ENCODE measurements at regions not wholly inside any gene's neighbourhood (a gene's known extent, or its start where the extent isn't known, plus 50 kb on each side); places are given as distances from the start of the nearest gene placed in this dataset.

GRCh38 chr16:54873071-54873470 is 57.6 kb upstream of the IRX5 start:
- Histone ChIP-seq H3K27ac (ENCODE audit: low read depth, low read length) (no peak overlapping the region), H2AFZ (ENCODE audit: insufficient read depth, low read length, poor library complexity) (no peak overlapping the region), H3K14ac (ENCODE audit: low read length) (no peak overlapping the region), H3K18ac (ENCODE audit: low read length) (no peak overlapping the region), H3K4me3 (ENCODE audit: low read depth, low read length) (peak overlapping the region; percentile 28), H3K4me1 (ENCODE audit: control insufficient read depth in 1 of 2, insufficient read depth in 2 of 2, low read length in 2 of 2) (no peaks in the 10 kb centered on the region), H4K91ac (ENCODE audit: low read depth, low read length) (no peak overlapping the region), H3K4me2 (ENCODE audit: low read length) (no peak overlapping the region), H3K79me2 (ENCODE audit: control insufficient read depth, insufficient read depth, low read length, poor library complexity) (no peaks in the 10 kb centered on the region), H2BK5ac (ENCODE audit: low read depth, low read length, poor library complexity) (no peak overlapping the region), H3K27me3 (ENCODE audit: insufficient read depth, low read length) (no peaks in the 10 kb centered on the region), H4K12ac (ENCODE audit: low read depth, low read length) (no peak overlapping the region), H2AK5ac (ENCODE audit: low read length) (no peak overlapping the region), H4K8ac (ENCODE audit: low read depth, low read length) (no peak overlapping the region), H3K9me3 (ENCODE audit: insufficient read depth, low read depth, low read length) (no peaks in the 10 kb centered on the region), H3K4ac (ENCODE audit: low read depth, low read length) (no peak overlapping the region), H3K23ac (ENCODE audit: low read length) (no peak overlapping the region), H2BK12ac (ENCODE audit: low read length) (no peak overlapping the region), H3K79me1 (ENCODE audit: low read length) (no peaks in the 10 kb centered on the region), H3K36me3 (ENCODE audit: control insufficient read depth in 1 of 2, insufficient read depth in 2 of 2, low read length in 2 of 2) (no peaks in the 10 kb centered on the region), H3K9ac (ENCODE audit: low read length) (no peak overlapping the region), H2BK120ac (ENCODE audit: insufficient read depth, low read length, poor library complexity) (no peak overlapping the region)
- no CpG with 5 or more reads among the region's 2 CpGs for WGBS (ENCODE audit: extremely low coverage, insufficient coverage, insufficient read length)
- DNase-seq, result no peak

DNA sequence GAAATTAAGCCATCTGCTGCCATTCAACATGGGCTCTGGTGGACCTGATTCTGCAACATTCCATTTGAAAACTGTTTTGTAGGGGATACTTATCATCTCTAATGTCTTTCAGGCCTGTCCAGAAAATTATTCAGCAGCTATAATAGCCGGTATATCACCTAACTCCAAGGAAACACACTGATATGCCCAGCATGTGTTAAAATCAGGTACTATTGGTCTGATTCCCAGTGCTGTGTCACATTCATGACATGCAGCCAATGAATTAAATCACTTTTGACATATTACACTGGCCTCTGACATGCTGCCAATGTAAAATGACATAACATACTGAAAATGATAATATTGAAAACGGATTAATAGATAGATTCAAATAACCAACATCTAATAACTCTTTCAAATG is 60.5 kb upstream of the IRX5 start:
- no CpG with 5 or more reads among the region's 2 CpGs for WGBS (ENCODE audit: extremely low coverage, insufficient coverage, insufficient read length)
- H4K91ac ChIP-seq (ENCODE audit: low read depth, low read length), result no peak overlapping the region
- H3K18ac ChIP-seq (ENCODE audit: low read length), result no peak overlapping the region
- no peak overlapping the region for H2BK12ac ChIP-seq (ENCODE audit: low read length)
- no peak overlapping the region for H3K23ac ChIP-seq (ENCODE audit: low read length)
- H2BK120ac ChIP-seq (ENCODE audit: insufficient read depth, low read length, poor library complexity), result no peak overlapping the region
- no peaks in the 10 kb centered on the region for H3K79me1 ChIP-seq (ENCODE audit: low read length)
- H4K12ac ChIP-seq (ENCODE audit: low read depth, low read length), result no peak overlapping the region
- no peaks in the 10 kb centered on the region for H3K27me3 ChIP-seq (ENCODE audit: insufficient read depth, low read length)
- H3K4me1 ChIP-seq (ENCODE audit: control insufficient read depth in 1 of 2, insufficient read depth in 2 of 2, low read length in 2 of 2), result no peaks in the 10 kb centered on the region
- H2AFZ ChIP-seq (ENCODE audit: insufficient read depth, low read length, poor library complexity), result no peak overlapping the region
- H4K8ac ChIP-seq (ENCODE audit: low read depth, low read length), result no peak overlapping the region
- DNase-seq, result no peak
- no peak overlapping the region for H3K27ac ChIP-seq (ENCODE audit: low read depth, low read length)
- no peak overlapping the region for H3K9ac ChIP-seq (ENCODE audit: low read length)
- H3K4ac ChIP-seq (ENCODE audit: low read depth, low read length), result no peak overlapping the region
- no peak overlapping the region for H3K4me2 ChIP-seq (ENCODE audit: low read length)
- H3K14ac ChIP-seq (ENCODE audit: low read length), result no peak overlapping the region
- H2AK5ac ChIP-seq (ENCODE audit: low read length), result no peak overlapping the region
- H3K36me3 ChIP-seq (ENCODE audit: control insufficient read depth in 1 of 2, insufficient read depth in 2 of 2, low read length in 2 of 2), result no peaks in the 10 kb centered on the region
- no peak overlapping the region for H2BK5ac ChIP-seq (ENCODE audit: low read depth, low read length, poor library complexity)
- H3K79me2 ChIP-seq (ENCODE audit: control insufficient read depth, insufficient read depth, low read length, poor library complexity), result no peaks in the 10 kb centered on the region
- H3K9me3 ChIP-seq (ENCODE audit: insufficient read depth, low read depth, low read length), result no peaks in the 10 kb centered on the region
- H3K4me3 ChIP-seq (ENCODE audit: low read depth, low read length), result no peak overlapping the region

GRCh38 chr16:54867302-54867832 is 63.3 kb upstream of the IRX5 start:
- Histone ChIP-seq H3K9me3 (ENCODE audit: insufficient read depth, low read depth, low read length) (no peaks in the 10 kb centered on the region), H3K27ac (ENCODE audit: low read depth, low read length) (no peak overlapping the region), H3K18ac (ENCODE audit: low read length) (no peak overlapping the region), H4K12ac (ENCODE audit: low read depth, low read length) (no peak overlapping the region), H2AK5ac (ENCODE audit: low read length) (no peak overlapping the region), H4K8ac (ENCODE audit: low read depth, low read length) (no peak overlapping the region), H2BK5ac (ENCODE audit: low read depth, low read length, poor library complexity) (no peak overlapping the region), H3K79me2 (ENCODE audit: control insufficient read depth, insufficient read depth, low read length, poor library complexity) (no peaks in the 10 kb centered on the region), H3K4me2 (ENCODE audit: low read length) (no peak overlapping the region), H3K4me3 (ENCODE audit: low read depth, low read length) (no peak overlapping the region), H3K36me3 (ENCODE audit: control insufficient read depth in 1 of 2, insufficient read depth in 2 of 2, low read length in 2 of 2) (no peaks in the 10 kb centered on the region), H3K79me1 (ENCODE audit: low read length) (no peaks in the 10 kb centered on the region), H2AFZ (ENCODE audit: insufficient read depth, low read length, poor library complexity) (no peak overlapping the region), H4K91ac (ENCODE audit: low read depth, low read length) (no peak overlapping the region), H3K4ac (ENCODE audit: low read depth, low read length) (no peak overlapping the region), H3K9ac (ENCODE audit: low read length) (no peak overlapping the region), H3K23ac (ENCODE audit: low read length) (no peak overlapping the region), H2BK12ac (ENCODE audit: low read length) (no peak overlapping the region), H3K27me3 (ENCODE audit: insufficient read depth, low read length) (no peaks in the 10 kb centered on the region), H3K4me1 (ENCODE audit: control insufficient read depth in 1 of 2, insufficient read depth in 2 of 2, low read length in 2 of 2) (no peaks in the 10 kb centered on the region), H3K14ac (ENCODE audit: low read length) (no peak overlapping the region), H2BK120ac (ENCODE audit: insufficient read depth, low read length, poor library complexity) (no peak overlapping the region)
- no peak for DNase-seq
- no CpG with 5 or more reads among the region's 4 CpGs for WGBS (ENCODE audit: extremely low coverage, insufficient coverage, insufficient read length)

DNA sequence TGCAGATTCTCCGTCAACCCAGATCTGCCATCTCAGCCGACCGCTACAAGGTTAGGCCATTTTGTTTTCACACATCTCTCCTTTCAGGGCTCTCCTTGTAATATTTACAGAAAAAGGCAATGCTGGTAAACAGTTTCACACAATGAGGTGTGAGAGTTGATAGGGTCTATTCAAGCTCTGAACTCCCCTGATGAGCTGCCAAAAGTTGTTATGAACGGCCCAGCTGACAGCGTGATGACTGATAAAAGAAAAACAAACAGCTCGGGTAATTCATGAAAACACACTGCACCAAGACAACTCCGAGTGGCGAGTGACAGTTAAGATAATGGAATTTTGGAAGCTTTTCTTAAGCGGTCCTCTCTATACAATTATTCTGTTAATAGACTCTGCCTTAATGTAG is 68.1 kb upstream of the IRX5 start:
- H3K14ac ChIP-seq (ENCODE audit: low read length), result no peak overlapping the region
- H3K27me3 ChIP-seq (ENCODE audit: insufficient read depth, low read length), result no peaks in the 10 kb centered on the region
- no peak overlapping the region for H3K4me2 ChIP-seq (ENCODE audit: low read length)
- H3K79me2 ChIP-seq (ENCODE audit: control insufficient read depth, insufficient read depth, low read length, poor library complexity), result no peaks in the 10 kb centered on the region
- H2BK120ac ChIP-seq (ENCODE audit: insufficient read depth, low read length, poor library complexity), result no peak overlapping the region
- WGBS (ENCODE audit: extremely low coverage, insufficient coverage, insufficient read length), result no CpG with 5 or more reads among the region's 9 CpGs
- H4K8ac ChIP-seq (ENCODE audit: low read depth, low read length), result no peak overlapping the region
- no peak overlapping the region for H4K12ac ChIP-seq (ENCODE audit: low read depth, low read length)
- no peaks in the 10 kb centered on the region for H3K4me1 ChIP-seq (ENCODE audit: control insufficient read depth in 1 of 2, insufficient read depth in 2 of 2, low read length in 2 of 2)
- no peak for DNase-seq
- H4K91ac ChIP-seq (ENCODE audit: low read depth, low read length), result no peak overlapping the region
- no peak overlapping the region for H2AK5ac ChIP-seq (ENCODE audit: low read length)
- H2BK5ac ChIP-seq (ENCODE audit: low read depth, low read length, poor library complexity), result no peak overlapping the region
- H3K27ac ChIP-seq (ENCODE audit: low read depth, low read length), result no peak overlapping the region
- H2AFZ ChIP-seq (ENCODE audit: insufficient read depth, low read length, poor library complexity), result no peak overlapping the region
- H3K4me3 ChIP-seq (ENCODE audit: low read depth, low read length), result no peak overlapping the region
- no peak overlapping the region for H3K23ac ChIP-seq (ENCODE audit: low read length)
- H3K9me3 ChIP-seq (ENCODE audit: insufficient read depth, low read depth, low read length), result no peaks in the 10 kb centered on the region
- H3K18ac ChIP-seq (ENCODE audit: low read length), result no peak overlapping the region
- H3K36me3 ChIP-seq (ENCODE audit: control insufficient read depth in 1 of 2, insufficient read depth in 2 of 2, low read length in 2 of 2), result no peaks in the 10 kb centered on the region
- H3K4ac ChIP-seq (ENCODE audit: low read depth, low read length), result no peak overlapping the region
- H2BK12ac ChIP-seq (ENCODE audit: low read length), result no peak overlapping the region
- H3K79me1 ChIP-seq (ENCODE audit: low read length), result no peaks in the 10 kb centered on the region
- no peak overlapping the region for H3K9ac ChIP-seq (ENCODE audit: low read length)

Measured in trophoblast cell (in vitro differentiated cells and primary cell).